Mesodermal cell (in vitro differentiated cells): ENCODE measurements at regions not wholly inside any gene's neighbourhood (a gene's known extent, or its start where the extent isn't known, plus 50 kb on each side); places are given as distances from the start of the nearest gene placed in this dataset.

Experiments
- H3K27ac ChIP-seq: 2 replicates; pipeline ENCODE4 v1.7.0; 2013; ENCODE audit warnings: mild to moderate bottlenecking, low read depth, low read length, moderate library complexity; ENCODE audit not compliant: severe bottlenecking
- H3K36me3 ChIP-seq: 2 replicates; pipeline ENCODE4 v1.7.1; 2013; ENCODE audit warnings: mild to moderate bottlenecking, low read length, moderate library complexity; ENCODE audit not compliant: control insufficient read depth, insufficient read depth
- H3K4me1 ChIP-seq: one replicate; pipeline ENCODE4 v1.7.1; 2013; ENCODE audit warnings: mild to moderate bottlenecking, low read length; ENCODE audit not compliant: insufficient read depth, control insufficient read depth, poor library complexity, severe bottlenecking
- H3K4me3 ChIP-seq: 2 replicates; pipeline ENCODE4 v1.7.0; 2013; ENCODE audit warnings: low read length, control low read depth, mild to moderate bottlenecking; ENCODE audit not compliant: insufficient read depth, poor library complexity, severe bottlenecking; ENCODE audit errors: extremely low read depth
- H3K9me3 ChIP-seq: 2 replicates; pipeline ENCODE4 v1.7.1; 2013; ENCODE audit warnings: mild to moderate bottlenecking, low read length, moderate library complexity; ENCODE audit not compliant: control insufficient read depth
- WGBS, 2 experiments: methylation state at CpG; one replicate each; pipeline ENCODE4 v1.1.5; 2013; ENCODE audit warnings: missing lambda C conversion rate in 2 of 2; ENCODE audit not compliant: insufficient coverage in 2 of 2; 5-methylcytosine and 5-hydroxymethylcytosine counted together

- Histone ChIP-seq H3K36me3 (no peaks in the 10 kb centered on the region), H3K4me3 (no peak overlapping the region), H3K4me1 (peaks cover 3% of the 10 kb centered on the region), H3K27ac (no peak overlapping the region), H3K9me3 (no peaks in the 10 kb centered on the region)
- 80 to 100% methylated on average over 1 of the region's 4 CpGs for WGBS, 2 experiments
These were observed 144.5 kb upstream of the DCN start for GRCh38 chr12:91327131-91327530.

- Histone ChIP-seq H3K27ac (peak overlapping the region; percentile 20), H3K4me3 (no peak overlapping the region)
- WGBS, 2 experiments = no CpG with 5 or more reads among the region's 2 CpGs
These were observed 143.7 kb upstream of the DCN start for GRCh38 chr12:91326058-91327027.

GRCh38 chr12:91320999-91321398 lies 138.4 kb upstream of the DCN start:
- Histone ChIP-seq H3K36me3 (no peaks in the 10 kb centered on the region), H3K4me1 (peaks cover 2% of the 10 kb centered on the region), H3K27ac (no peak overlapping the region), H3K9me3 (no peaks in the 10 kb centered on the region), H3K4me3 (no peak overlapping the region)
- WGBS, 2 experiments = 80% methylated on average over 1 of the region's 6 CpGs; no CpG with 5 or more reads in 1 of the 2 experiments

More at GRCh38 chr12:91326058-91327027, 143.7 kb upstream of the DCN start:
- H3K36me3 ChIP-seq = no peaks in the 10 kb centered on the region
- H3K9me3 ChIP-seq = no peaks in the 10 kb centered on the region
- H3K4me1 ChIP-seq = peaks cover 3% of the 10 kb centered on the region

- Histone ChIP-seq H3K27ac (no peak overlapping the region), H3K4me1 (no peaks in the 10 kb centered on the region)
- WGBS, 2 experiments = no CpG with 5 or more reads among the region's 2 CpGs
These were observed 136.6 kb upstream of the DCN start for GRCh38 chr12:91319071-91319760.

GRCh38 chr12:91317306-91317705 lies 134.7 kb upstream of the DCN start:
- no CpG with 5 or more reads among the region's 3 CpGs for WGBS, 2 experiments
- H3K4me3 ChIP-seq = no peak overlapping the region
- H3K27ac ChIP-seq = no peak overlapping the region

More at GRCh38 chr12:91319071-91319760, 136.6 kb upstream of the DCN start:
- Histone ChIP-seq H3K9me3 (no peaks in the 10 kb centered on the region), H3K36me3 (no peaks in the 10 kb centered on the region), H3K4me3 (no peak overlapping the region)

GRCh38 chr12:91316907-91317269 lies 134.3 kb upstream of the DCN start:
- H3K9me3 ChIP-seq = no peaks in the 10 kb centered on the region
- WGBS, 2 experiments = no CpG with 5 or more reads among the region's 2 CpGs
- no peak overlapping the region for H3K27ac ChIP-seq
- H3K36me3 ChIP-seq = no peaks in the 10 kb centered on the region
- H3K4me1 ChIP-seq = no peaks in the 10 kb centered on the region
- no peak overlapping the region for H3K4me3 ChIP-seq

More at GRCh38 chr12:91317306-91317705, 134.7 kb upstream of the DCN start:
- Histone ChIP-seq H3K36me3 (no peaks in the 10 kb centered on the region), H3K9me3 (no peaks in the 10 kb centered on the region), H3K4me1 (no peaks in the 10 kb centered on the region)

- H3K4me3 ChIP-seq = no peak overlapping the region
- no peaks in the 10 kb centered on the region for H3K4me1 ChIP-seq
- WGBS, 2 experiments = 89% methylated on average over 1 of the region's 1 CpG; no CpG with 5 or more reads in 1 of the 2 experiments
- no peaks in the 10 kb centered on the region for H3K9me3 ChIP-seq
- H3K36me3 ChIP-seq = no peaks in the 10 kb centered on the region
- H3K27ac ChIP-seq = peak overlapping the region; percentile 38
These were observed 133.7 kb upstream of the DCN start for GRCh38 chr12:91316161-91316906.

GRCh38 chr12:91311081-91311480 lies 128.5 kb upstream of the DCN start:
- no peaks in the 10 kb centered on the region for H3K4me1 ChIP-seq
- H3K9me3 ChIP-seq = no peaks in the 10 kb centered on the region
- no CpG with 5 or more reads among the region's 2 CpGs for WGBS, 2 experiments
- H3K27ac ChIP-seq = no peak overlapping the region
- H3K4me3 ChIP-seq = no peak overlapping the region
- no peaks in the 10 kb centered on the region for H3K36me3 ChIP-seq

- no peaks in the 10 kb centered on the region for H3K4me1 ChIP-seq
- WGBS, 2 experiments = 14 to 25% methylated on average over 1 of the region's 2 CpGs
- no peak overlapping the region for H3K4me3 ChIP-seq
These were observed 126.8 kb upstream of the DCN start for GRCh38 chr12:91309450-91309849.

GRCh38 chr12:91307957-91308670 lies 125.5 kb upstream of the DCN start:
- WGBS, 2 experiments = 92 to 100% methylated on average over 1 of the region's 1 CpG
- H3K4me3 ChIP-seq = no peak overlapping the region
- H3K4me1 ChIP-seq = no peaks in the 10 kb centered on the region
- H3K27ac ChIP-seq = no peak overlapping the region
- no peaks in the 10 kb centered on the region for H3K36me3 ChIP-seq
- H3K9me3 ChIP-seq = no peaks in the 10 kb centered on the region

More at GRCh38 chr12:91309450-91309849, 126.8 kb upstream of the DCN start:
- Histone ChIP-seq H3K36me3 (no peaks in the 10 kb centered on the region), H3K27ac (no peak overlapping the region), H3K9me3 (no peaks in the 10 kb centered on the region)
